Panc1 (cell line): ENCODE measurements at regions not wholly inside any gene's neighbourhood (a gene's known extent, or its start where the extent isn't known, plus 50 kb on each side); places are given as distances from the start of the nearest gene placed in this dataset.

Experiments
- ATAC-seq: fragments of 200-7000 bp; cut with Tn5 transposase; 2 replicates; pipeline ENCODE4 v1.9.1; 2020; ENCODE audit warnings: mild to moderate bottlenecking, moderate library complexity
- BruUV-seq: library from RNA; stranded (reverse); fragments of 400-500 nt; replicated peaks from 2 replicates; lab custom pipeline; 2021; lab: Mats Ljungman, UMichigan
- CTCF ChIA-PET: fragments of 300-600 bp; sonication (Branson Sonifier 250); formaldehyde crosslinking; loops from one replicate; lab custom pipeline; 2022; ENCODE audit warnings: antibody characterized with exemption; lab: Charles Lee
- POLR2A ChIA-PET: fragments of 300-600 bp; sonication (Branson Sonifier 250); formaldehyde crosslinking; loops from one replicate; lab custom pipeline; 2022; ENCODE audit warnings: antibody characterized with exemption; lab: Charles Lee
- DNase-seq: peaks from one replicate; pipeline ENCODE4 v3.0.0-alpha.2; 2010; ENCODE audit warnings: low read depth, low spot score
- H3K27ac ChIP-seq: 2 replicates; pipeline ENCODE4 v1.5.1; 2011; ENCODE audit warnings: mild to moderate bottlenecking, low read length, inconsistent platforms
- H3K27me3 ChIP-seq: fragments of 200-500 bp; sonication (Bioruptor generic); 2 replicates; pipeline ENCODE4 v1.6.0; 2014; ENCODE audit warnings: low read length, inconsistent platforms; ENCODE audit not compliant: control insufficient read depth, insufficient read depth
- H3K36me3 ChIP-seq: fragments of 200-500 bp; sonication (Bioruptor generic); 2 replicates; pipeline ENCODE4 v1.5.1; 2014; ENCODE audit warnings: inconsistent platforms, mild to moderate bottlenecking, low read length, moderate library complexity; ENCODE audit not compliant: control insufficient read depth, insufficient read depth
- H3K4me1 ChIP-seq: 2 replicates; pipeline ENCODE4 v1.5.1; 2011; ENCODE audit warnings: inconsistent platforms, mild to moderate bottlenecking, low read length, moderate library complexity; ENCODE audit not compliant: control insufficient read depth, insufficient read depth
- H3K4me3 ChIP-seq, 2 experiments: 2 replicates each; pipeline ENCODE4 v1.5.1; 2011 to 2012; ENCODE audit warnings: low read depth in 2 of 2, low read length in 2 of 2, mild to moderate bottlenecking in 2 of 2, inconsistent platforms in 1 of 2, moderate library complexity in 1 of 2
- H3K9me3 ChIP-seq: fragments of 200-500 bp; sonication (Bioruptor generic); 2 replicates; pipeline ENCODE4 v1.5.1; 2014; ENCODE audit warnings: low read depth, mild to moderate bottlenecking, inconsistent platforms, low read length, moderate library complexity; ENCODE audit not compliant: control insufficient read depth, insufficient read depth
- POLR2AphosphoS5 ChIP-seq: IDR thresholded peaks from 2 replicates; pipeline ENCODE4 v1.6.1; 2012; ENCODE audit warnings: mild to moderate bottlenecking, low read depth, low read length, moderate library complexity
- REST ChIP-seq, 2 experiments: IDR thresholded peaks; 2 replicates each; pipeline ENCODE4 v1.6.1; 2011 to 2012; ENCODE audit warnings: low read depth in 2 of 2, control low read depth in 1 of 2, low read length in 1 of 2, mild to moderate bottlenecking in 1 of 2, moderate library complexity in 1 of 2; ENCODE audit not compliant: insufficient read depth in 1 of 2
- SIN3A ChIP-seq: IDR thresholded peaks from 2 replicates; pipeline ENCODE4 v1.6.1; 2012; ENCODE audit warnings: low read depth, mild to moderate bottlenecking, low read length, moderate library complexity, borderline replicate concordance; ENCODE audit not compliant: insufficient read depth
- TCF7L2 ChIP-seq: IDR thresholded peaks from 2 replicates; pipeline ENCODE4 v1.6.1; 2011; ENCODE audit warnings: mild to moderate bottlenecking, low read depth, low read length, inconsistent platforms
- in situ Hi-C: cut with HindIII; loops from 2 replicates; pipeline ENCODE4 v1.10.0; 2016; ENCODE audit warnings: low sequenced_read_pairs, low pct_unique_long_range_greater_than_20kb
- intact Hi-C: fragments of 100-400 bp; cut with micrococcal nuclease; formaldehyde crosslinking; loops from one replicate; pipeline ENCODE4 v1.10.0; 2022; ENCODE audit not compliant: unreplicated experiment
- TF ChIP-seq, protein P1 (sequence below): fragments of 450-650 bp; IDR thresholded peaks from 2 replicates; pipeline ENCODE4 v1.5.1; 2017; ENCODE audit warnings: mild to moderate bottlenecking

GRCh38 chr13:63396746-63397145 is 1981.1 kb upstream of the PCDH20 start:
- intact Hi-C loops (no loop called here), in situ Hi-C loops (no loop called here)
- POLR2A ChIA-PET, result no interaction called here
- Histone ChIP-seq H3K9me3 (no peaks in the 10 kb centered on the region), H3K4me1 (no peaks in the 10 kb centered on the region), H3K4me3 (no peak overlapping the region), H3K27ac (no peak overlapping the region), H3K27me3 (no peaks in the 10 kb centered on the region), H3K36me3 (no peaks in the 10 kb centered on the region)
- TF ChIP-seq TCF7L2 (no peak), POLR2AphosphoS5 (no peak), REST (IDR thresholded peaks at IDR 0.05; ENCODE audit: insufficient read depth in 1 of 2, low read depth in 2 of 2, low read length in 1 of 2) (no peak), SIN3A (no peak)
- TF ChIP-seq, protein P1, sequence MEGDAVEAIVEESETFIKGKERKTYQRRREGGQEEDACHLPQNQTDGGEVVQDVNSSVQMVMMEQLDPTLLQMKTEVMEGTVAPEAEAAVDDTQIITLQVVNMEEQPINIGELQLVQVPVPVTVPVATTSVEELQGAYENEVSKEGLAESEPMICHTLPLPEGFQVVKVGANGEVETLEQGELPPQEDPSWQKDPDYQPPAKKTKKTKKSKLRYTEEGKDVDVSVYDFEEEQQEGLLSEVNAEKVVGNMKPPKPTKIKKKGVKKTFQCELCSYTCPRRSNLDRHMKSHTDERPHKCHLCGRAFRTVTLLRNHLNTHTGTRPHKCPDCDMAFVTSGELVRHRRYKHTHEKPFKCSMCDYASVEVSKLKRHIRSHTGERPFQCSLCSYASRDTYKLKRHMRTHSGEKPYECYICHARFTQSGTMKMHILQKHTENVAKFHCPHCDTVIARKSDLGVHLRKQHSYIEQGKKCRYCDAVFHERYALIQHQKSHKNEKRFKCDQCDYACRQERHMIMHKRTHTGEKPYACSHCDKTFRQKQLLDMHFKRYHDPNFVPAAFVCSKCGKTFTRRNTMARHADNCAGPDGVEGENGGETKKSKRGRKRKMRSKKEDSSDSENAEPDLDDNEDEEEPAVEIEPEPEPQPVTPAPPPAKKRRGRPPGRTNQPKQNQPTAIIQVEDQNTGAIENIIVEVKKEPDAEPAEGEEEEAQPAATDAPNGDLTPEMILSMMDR, result no peak
- DNase-seq, result no peak
- CTCF ChIA-PET, result no interaction called here
- no TSS peak for BruUV-seq
- no peak for ATAC-seq

- ChIA-PET POLR2A (no interaction called here), CTCF (no interaction called here)
- in situ Hi-C loops (no loop called here), intact Hi-C loops (no loop called here)
- no peaks in the 10 kb centered on the region for H3K4me1 ChIP-seq
- no peak overlapping the region for H3K27ac ChIP-seq
- no peaks in the 10 kb centered on the region for H3K36me3 ChIP-seq
- H3K4me3 ChIP-seq, result no peak overlapping the region
- no peak for TF ChIP-seq REST (IDR thresholded peaks at IDR 0.05; ENCODE audit: insufficient read depth in 1 of 2, low read depth in 2 of 2, low read length in 1 of 2)
- TF ChIP-seq TCF7L2, result no peak
- TF ChIP-seq, protein P1, result no peak
- TF ChIP-seq POLR2AphosphoS5, result no peak
- no peak for TF ChIP-seq SIN3A
- DNase-seq (no peak), ATAC-seq (no peak)
- no peaks in the 10 kb centered on the region for H3K9me3 ChIP-seq
- H3K27me3 ChIP-seq, result no peaks in the 10 kb centered on the region
- BruUV-seq, result no TSS peak
Measured at GRCh38 chr13:63393112-63393511, 1977.5 kb upstream of the PCDH20 start.
